H9 (cell line): ENCODE measurements at regions not wholly inside any gene's neighbourhood (a gene's known extent, or its start where the extent isn't known, plus 50 kb on each side); places are given as distances from the start of the nearest gene placed in this dataset.

ENCODE experiments used
- DNase-seq: peaks from one replicate; pipeline ENCODE4 v3.0.0-alpha.2; 2017
- H2AFZ ChIP-seq: one replicate; pipeline ENCODE4 v1.6.1; 2013; ENCODE audit warnings: mild to moderate bottlenecking, low read length, control low read depth, moderate library complexity
- H2AK5ac ChIP-seq: 2 replicates; pipeline ENCODE4 v1.6.1; 2013; ENCODE audit warnings: low read length, control low read depth, mixed read lengths; ENCODE audit not compliant: insufficient read length
- H2BK120ac ChIP-seq: one replicate; pipeline ENCODE4 v1.6.1; 2013; ENCODE audit warnings: low read depth, mild to moderate bottlenecking, low read length, control low read depth, inconsistent platforms; ENCODE audit not compliant: poor library complexity, severe bottlenecking
- H2BK12ac ChIP-seq: 2 replicates; pipeline ENCODE4 v1.6.1; 2013; ENCODE audit warnings: low read length, control low read depth, mixed read lengths, low read depth; ENCODE audit not compliant: insufficient read length
- H2BK15ac ChIP-seq: 2 replicates; pipeline ENCODE4 v1.6.1; 2013; ENCODE audit warnings: low read depth, low read length, control low read depth
- H2BK20ac ChIP-seq: one replicate; pipeline ENCODE4 v1.6.1; 2013; ENCODE audit warnings: low read depth, mild to moderate bottlenecking, low read length, control low read depth, inconsistent platforms; ENCODE audit not compliant: poor library complexity, severe bottlenecking
- H2BK5ac ChIP-seq: 2 replicates; pipeline ENCODE4 v1.6.1; 2013; ENCODE audit warnings: low read length, control low read depth, mixed read lengths; ENCODE audit not compliant: insufficient read length
- H3K14ac ChIP-seq: 2 replicates; pipeline ENCODE4 v1.6.1; 2013; ENCODE audit warnings: low read length, control low read depth; ENCODE audit not compliant: insufficient read depth
- H3K18ac ChIP-seq: 2 replicates; pipeline ENCODE4 v1.6.1; 2013; ENCODE audit warnings: low read depth, mild to moderate bottlenecking, mixed read lengths, low read length, control low read depth; ENCODE audit not compliant: insufficient read length
- H3K23ac ChIP-seq: 2 replicates; pipeline ENCODE4 v1.6.1; 2013; ENCODE audit warnings: low read length, control low read depth, mixed read lengths, low read depth; ENCODE audit not compliant: insufficient read length
- H3K23me2 ChIP-seq: 2 replicates; pipeline ENCODE4 v1.6.1; 2013; ENCODE audit warnings: low read depth, mild to moderate bottlenecking, mixed read lengths, low read length, control low read depth; ENCODE audit not compliant: insufficient read length, poor library complexity, severe bottlenecking
- H3K27ac ChIP-seq: 2 replicates; pipeline ENCODE4 v1.5.1; 2013; ENCODE audit warnings: low read length, control low read depth, mixed read lengths, low read depth; ENCODE audit not compliant: insufficient read length
- H3K27me3 ChIP-seq: 2 replicates; pipeline ENCODE4 v1.6.1; 2013; ENCODE audit warnings: low read length, control low read depth, inconsistent platforms; ENCODE audit not compliant: insufficient read depth
- H3K4ac ChIP-seq: 2 replicates; pipeline ENCODE4 v1.6.1; 2013; ENCODE audit warnings: low read depth, mild to moderate bottlenecking, control low read depth, inconsistent platforms, low read length, moderate library complexity
- H3K4me1 ChIP-seq: 2 replicates; pipeline ENCODE4 v1.6.1; 2013; ENCODE audit warnings: low read length, control low read depth, inconsistent platforms; ENCODE audit not compliant: insufficient read depth
- H3K4me2 ChIP-seq: 2 replicates; pipeline ENCODE4 v1.6.1; 2013; ENCODE audit warnings: low read length, control low read depth, mixed read lengths; ENCODE audit not compliant: insufficient read length, insufficient read depth
- H3K56ac ChIP-seq: 2 replicates; pipeline ENCODE4 v1.6.1; 2013; ENCODE audit warnings: low read depth, mild to moderate bottlenecking, mixed read lengths, low read length, control low read depth; ENCODE audit not compliant: insufficient read length
- H3K79me1 ChIP-seq: 2 replicates; pipeline ENCODE4 v1.6.1; 2013; ENCODE audit warnings: low read depth, mild to moderate bottlenecking, moderate library complexity, low read length, control low read depth, inconsistent platforms; ENCODE audit not compliant: insufficient read depth, poor library complexity, severe bottlenecking
- H3K79me2 ChIP-seq: 2 replicates; pipeline ENCODE4 v1.6.1; 2013; ENCODE audit warnings: low read length, control low read depth, inconsistent platforms; ENCODE audit not compliant: insufficient read depth
- H3K9ac ChIP-seq: 2 replicates; pipeline ENCODE4 v1.6.1; 2013; ENCODE audit warnings: low read length, control low read depth, mixed read lengths; ENCODE audit not compliant: insufficient read length; ENCODE audit errors: extremely low read depth
- H3K9me3 ChIP-seq: one replicate; pipeline ENCODE4 v1.6.1; 2013; ENCODE audit warnings: low read depth, low read length, inconsistent platforms; ENCODE audit not compliant: control insufficient read depth
- H3T11ph ChIP-seq: one replicate; pipeline ENCODE4 v1.6.1; 2013; ENCODE audit warnings: mild to moderate bottlenecking, low read length, control low read depth, inconsistent platforms
- H4K20me1 ChIP-seq: one replicate; pipeline ENCODE4 v1.6.1; 2013; ENCODE audit not compliant: control insufficient read depth, insufficient read length, insufficient read depth
- H4K5ac ChIP-seq: 2 replicates; pipeline ENCODE4 v1.6.1; 2013; ENCODE audit warnings: low read depth, mild to moderate bottlenecking, mixed read lengths, low read length, control low read depth; ENCODE audit not compliant: insufficient read length
- H4K8ac ChIP-seq: replicated peaks from 2 replicates; pipeline ENCODE4 v1.6.1; 2013; ENCODE audit warnings: low read length, control low read depth, mixed read lengths, low read depth; ENCODE audit not compliant: insufficient read length
- H4K91ac ChIP-seq: 2 replicates; pipeline ENCODE4 v1.6.1; 2013; ENCODE audit warnings: low read depth, mild to moderate bottlenecking, moderate library complexity, mixed read lengths, low read length, control low read depth; ENCODE audit not compliant: insufficient read length
- H3K27ac Mint-ChIP-seq, 3 experiments: 2 replicates in 2 of 3; 3 replicates in 1 of 3; pipeline ENCODE4 v1.8.0; 2020 to 2021; ENCODE audit warnings: mixed read lengths in 3 of 3, mild to moderate bottlenecking in 1 of 3, moderate library complexity in 1 of 3
- H3K27me3 Mint-ChIP-seq: 2 replicates; pipeline ENCODE4 v1.8.0; 2021; ENCODE audit warnings: low read depth, mild to moderate bottlenecking, moderate library complexity, mixed read lengths
- H3K36me3 Mint-ChIP-seq, 3 experiments: 2 replicates in 2 of 3; 3 replicates in 1 of 3; pipeline ENCODE4 v1.8.0; 2020 to 2021; ENCODE audit warnings: low read depth in 3 of 3, mixed read lengths in 3 of 3; ENCODE audit not compliant: insufficient read depth in 1 of 3
- H3K4me1 Mint-ChIP-seq, 2 experiments: 2 replicates each; pipeline ENCODE4 v1.8.0; 2020; ENCODE audit warnings: mixed read lengths in 2 of 2
- H3K4me3 Mint-ChIP-seq, 2 experiments: 2 replicates in 1 of 2; 3 replicates in 1 of 2; pipeline ENCODE4 v1.8.0; 2020 to 2021; ENCODE audit warnings: mild to moderate bottlenecking in 2 of 2, mixed read lengths in 2 of 2, moderate library complexity in 1 of 2
- H3K9me3 Mint-ChIP-seq, 2 experiments: 2 replicates in 1 of 2; 3 replicates in 1 of 2; pipeline ENCODE4 v1.8.0; 2020; ENCODE audit warnings: mild to moderate bottlenecking in 2 of 2, mixed read lengths in 2 of 2, moderate library complexity in 1 of 2
- WGBS: extraction: QIAGEN DNeasy Blood & Tissue Kit; methylation state at CpG from one replicate; pipeline ENCODE4 v1.1.7; 2013; ENCODE audit warnings: missing lambda C conversion rate, low lambda C conversion rate, mixed read lengths; ENCODE audit not compliant: insufficient read length; ENCODE audit errors: extremely low coverage; 5-methylcytosine and 5-hydroxymethylcytosine counted together
- TF ChIP-seq, protein P1 (sequence below): fragments of 200-600 bp; sonication (generic); conservative IDR thresholded peaks from 3 replicates; pipeline ENCODE4 v1.8.0; 2021; ENCODE audit warnings: antibody characterized with exemption, mild to moderate bottlenecking

GRCh38 chr9:23123048-23123632 lies 676.5 kb downstream of the DMRTA1 start:
- Histone ChIP-seq H3T11ph (no peak overlapping the region), H3K23me2 (no peaks in the 10 kb centered on the region), H2AFZ (no peak overlapping the region), H2AK5ac (no peak overlapping the region), H2BK120ac (no peak overlapping the region), H3K4me2 (no peak overlapping the region), H4K8ac (no peak overlapping the region), H3K27me3 (no peaks in the 10 kb centered on the region), H3K18ac (no peak overlapping the region), H3K23ac (no peak overlapping the region), H2BK15ac (no peak overlapping the region), H3K79me1 (no peaks in the 10 kb centered on the region), H4K91ac (no peak overlapping the region), H3K27ac (no peak overlapping the region), H2BK12ac (no peak overlapping the region), H3K79me2 (no peaks in the 10 kb centered on the region), H4K20me1 (no peaks in the 10 kb centered on the region), H3K9me3 (no peaks in the 10 kb centered on the region), H2BK5ac (no peak overlapping the region), H3K4ac (no peak overlapping the region), H3K4me1 (no peaks in the 10 kb centered on the region), H2BK20ac (no peak overlapping the region), H3K56ac (no peak overlapping the region), H3K9ac (no peak overlapping the region), H4K5ac (no peak overlapping the region), H3K14ac (no peak overlapping the region)
- no peaks in the 10 kb centered on the region for H3K27me3 Mint-ChIP-seq
- no peaks in the 10 kb centered on the region; a peak in 1 of 7 replicates for H3K36me3 Mint-ChIP-seq
- no CpG with 5 or more reads among the region's 5 CpGs for WGBS
- no peaks in the 10 kb centered on the region for H3K4me1 Mint-ChIP-seq
- DNase-seq = peak; percentile 44
- TF ChIP-seq, protein P1, sequence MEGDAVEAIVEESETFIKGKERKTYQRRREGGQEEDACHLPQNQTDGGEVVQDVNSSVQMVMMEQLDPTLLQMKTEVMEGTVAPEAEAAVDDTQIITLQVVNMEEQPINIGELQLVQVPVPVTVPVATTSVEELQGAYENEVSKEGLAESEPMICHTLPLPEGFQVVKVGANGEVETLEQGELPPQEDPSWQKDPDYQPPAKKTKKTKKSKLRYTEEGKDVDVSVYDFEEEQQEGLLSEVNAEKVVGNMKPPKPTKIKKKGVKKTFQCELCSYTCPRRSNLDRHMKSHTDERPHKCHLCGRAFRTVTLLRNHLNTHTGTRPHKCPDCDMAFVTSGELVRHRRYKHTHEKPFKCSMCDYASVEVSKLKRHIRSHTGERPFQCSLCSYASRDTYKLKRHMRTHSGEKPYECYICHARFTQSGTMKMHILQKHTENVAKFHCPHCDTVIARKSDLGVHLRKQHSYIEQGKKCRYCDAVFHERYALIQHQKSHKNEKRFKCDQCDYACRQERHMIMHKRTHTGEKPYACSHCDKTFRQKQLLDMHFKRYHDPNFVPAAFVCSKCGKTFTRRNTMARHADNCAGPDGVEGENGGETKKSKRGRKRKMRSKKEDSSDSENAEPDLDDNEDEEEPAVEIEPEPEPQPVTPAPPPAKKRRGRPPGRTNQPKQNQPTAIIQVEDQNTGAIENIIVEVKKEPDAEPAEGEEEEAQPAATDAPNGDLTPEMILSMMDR = peak; percentile 88
- H3K9me3 Mint-ChIP-seq = no peaks in the 10 kb centered on the region
- H3K27ac Mint-ChIP-seq = no peak overlapping the region
- H3K4me3 Mint-ChIP-seq = no peak overlapping the region
